ENCODE measurements at regions not wholly inside any gene's neighbourhood (a gene's known extent, or its start where the extent isn't known, plus 50 kb on each side); places are given as distances from the start of the nearest gene placed in this dataset.
A peak's percentile ranks its signal among the peaks of the same experiment; 100 is the strongest.
"Not testable (repeated sequence)": the region's sequence is repeated elsewhere in the genome, so short reads cannot be mapped to it uniquely, and the experiment has no call there.

- Mint-ChIP-seq H3K4me3 (ENCODE audit: low read depth, unreplicated experiment) (no peak overlapping the region), H3K9me3 (ENCODE audit: low read depth, unreplicated experiment) (no peaks in the 10 kb centered on the region), H3K27ac (ENCODE audit: unreplicated experiment) (no peak overlapping the region), H3K36me3 (ENCODE audit: insufficient read depth, unreplicated experiment) (no peaks in the 10 kb centered on the region), H3K4me1 (ENCODE audit: low read depth, unreplicated experiment) (no peaks in the 10 kb centered on the region), H3K27me3 (ENCODE audit: unreplicated experiment) (no peaks in the 10 kb centered on the region)
- BruUV-seq (replicated peaks): no TSS peak
- intact Hi-C loops (cut with micrococcal nuclease; ENCODE audit: unreplicated experiment): no loop called here
- DNase-seq: no peak
- CTCF ChIA-PET: no interaction called here
- no peak for TF ChIP-seq CTCF (IDR thresholded peaks at IDR 0.05; ENCODE audit: unreplicated experiment)
Measured at GRCh38 chr4:3936184-3936583, 170.0 kb downstream of the ADRA2C start.

GRCh38 chr4:3937849-3938562, 171.8 kb downstream of the ADRA2C start:
- CTCF ChIA-PET; H3K9me3 Mint-ChIP-seq (ENCODE audit: low read depth, unreplicated experiment); H3K27me3 Mint-ChIP-seq (ENCODE audit: unreplicated experiment); H3K27ac Mint-ChIP-seq (ENCODE audit: unreplicated experiment); intact Hi-C loops (cut with micrococcal nuclease; ENCODE audit: unreplicated experiment); BruUV-seq (replicated peaks); H3K4me3 Mint-ChIP-seq (ENCODE audit: low read depth, unreplicated experiment); H3K36me3 Mint-ChIP-seq (ENCODE audit: insufficient read depth, unreplicated experiment); DNase-seq: not testable (repeated sequence)
- H3K4me1 Mint-ChIP-seq (ENCODE audit: low read depth, unreplicated experiment): peaks cover 15% of the 10 kb centered on the region

GRCh38 chr4:3938676-3939075, 172.5 kb downstream of the ADRA2C start:
- BruUV-seq (replicated peaks); H3K27ac Mint-ChIP-seq (ENCODE audit: unreplicated experiment); H3K9me3 Mint-ChIP-seq (ENCODE audit: low read depth, unreplicated experiment); DNase-seq; intact Hi-C loops (cut with micrococcal nuclease; ENCODE audit: unreplicated experiment); H3K4me3 Mint-ChIP-seq (ENCODE audit: low read depth, unreplicated experiment); H3K36me3 Mint-ChIP-seq (ENCODE audit: insufficient read depth, unreplicated experiment); CTCF ChIA-PET; H3K27me3 Mint-ChIP-seq (ENCODE audit: unreplicated experiment): not testable (repeated sequence)
- H3K4me1 Mint-ChIP-seq (ENCODE audit: low read depth, unreplicated experiment): peaks cover 15% of the 10 kb centered on the region

- H3K27me3 Mint-ChIP-seq (ENCODE audit: unreplicated experiment); BruUV-seq (replicated peaks); H3K9me3 Mint-ChIP-seq (ENCODE audit: low read depth, unreplicated experiment); intact Hi-C loops (cut with micrococcal nuclease; ENCODE audit: unreplicated experiment); H3K4me3 Mint-ChIP-seq (ENCODE audit: low read depth, unreplicated experiment); CTCF ChIA-PET; H3K36me3 Mint-ChIP-seq (ENCODE audit: insufficient read depth, unreplicated experiment); H3K27ac Mint-ChIP-seq (ENCODE audit: unreplicated experiment); DNase-seq: not testable (repeated sequence)
- peaks cover 15% of the 10 kb centered on the region for H3K4me1 Mint-ChIP-seq (ENCODE audit: low read depth, unreplicated experiment)
Measured at GRCh38 chr4:3939954-3940591, 173.9 kb downstream of the ADRA2C start.

- H3K27me3 Mint-ChIP-seq (ENCODE audit: unreplicated experiment); CTCF ChIA-PET; H3K36me3 Mint-ChIP-seq (ENCODE audit: insufficient read depth, unreplicated experiment); DNase-seq; H3K27ac Mint-ChIP-seq (ENCODE audit: unreplicated experiment); BruUV-seq (replicated peaks); intact Hi-C loops (cut with micrococcal nuclease; ENCODE audit: unreplicated experiment); H3K9me3 Mint-ChIP-seq (ENCODE audit: low read depth, unreplicated experiment); H3K4me3 Mint-ChIP-seq (ENCODE audit: low read depth, unreplicated experiment): not testable (repeated sequence)
- H3K4me1 Mint-ChIP-seq (ENCODE audit: low read depth, unreplicated experiment): peaks cover 15% of the 10 kb centered on the region
Measured at GRCh38 chr4:3941735-3942522, 175.7 kb downstream of the ADRA2C start.

GRCh38 chr4:3942569-3942971, 176.4 kb downstream of the ADRA2C start:
- H3K36me3 Mint-ChIP-seq (ENCODE audit: insufficient read depth, unreplicated experiment); H3K27ac Mint-ChIP-seq (ENCODE audit: unreplicated experiment); H3K27me3 Mint-ChIP-seq (ENCODE audit: unreplicated experiment); intact Hi-C loops (cut with micrococcal nuclease; ENCODE audit: unreplicated experiment); H3K4me3 Mint-ChIP-seq (ENCODE audit: low read depth, unreplicated experiment); BruUV-seq (replicated peaks); H3K9me3 Mint-ChIP-seq (ENCODE audit: low read depth, unreplicated experiment); CTCF ChIA-PET: not testable (repeated sequence)
- peak; percentile 54 for DNase-seq
- peaks cover 15% of the 10 kb centered on the region for H3K4me1 Mint-ChIP-seq (ENCODE audit: low read depth, unreplicated experiment)
- peak; percentile 29 for TF ChIP-seq CTCF (IDR thresholded peaks at IDR 0.05; ENCODE audit: unreplicated experiment)

GRCh38 chr4:3943051-3943450, 176.9 kb downstream of the ADRA2C start:
- BruUV-seq (replicated peaks); H3K27ac Mint-ChIP-seq (ENCODE audit: unreplicated experiment); DNase-seq; H3K36me3 Mint-ChIP-seq (ENCODE audit: insufficient read depth, unreplicated experiment); H3K4me3 Mint-ChIP-seq (ENCODE audit: low read depth, unreplicated experiment); H3K9me3 Mint-ChIP-seq (ENCODE audit: low read depth, unreplicated experiment); intact Hi-C loops (cut with micrococcal nuclease; ENCODE audit: unreplicated experiment); H3K27me3 Mint-ChIP-seq (ENCODE audit: unreplicated experiment); CTCF ChIA-PET: not testable (repeated sequence)
- peaks cover 15% of the 10 kb centered on the region for H3K4me1 Mint-ChIP-seq (ENCODE audit: low read depth, unreplicated experiment)
